ENCODE measurements at regions not wholly inside any gene's neighbourhood (a gene's known extent, or its start where the extent isn't known, plus 50 kb on each side); places are given as distances from the start of the nearest gene placed in this dataset.

DNA sequence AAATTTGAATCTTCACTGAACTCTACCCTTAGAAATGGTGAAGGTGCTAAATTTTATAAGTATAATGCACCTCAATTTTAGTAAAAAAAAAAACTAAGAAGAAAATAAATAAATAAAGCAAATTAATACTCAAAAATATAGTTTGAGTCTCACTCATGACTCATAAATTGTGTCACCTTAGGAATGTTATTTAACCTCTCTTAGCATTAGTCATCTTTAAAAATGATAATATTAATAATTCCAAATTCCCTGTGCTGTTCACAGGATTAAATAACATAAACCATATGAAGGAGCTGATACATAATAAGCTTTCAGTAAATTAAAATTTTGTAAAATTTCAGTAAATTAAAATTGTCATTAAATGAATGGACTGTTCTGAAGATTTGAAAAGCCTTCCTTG lies 339.8 kb upstream of the RGMB start:
- Histone ChIP-seq H3K36me3 (ENCODE audit: control insufficient read depth in 4 of 4, insufficient read depth in 4 of 4, low read length in 3 of 4) (no peaks in the 10 kb centered on the region), H3K9me3 (ENCODE audit: control extremely low read depth in 1 of 5, control insufficient read depth in 4 of 5, insufficient read depth in 2 of 5, low read depth in 1 of 5, low read length in 4 of 5) (peaks cover 0 to 2% (median 0%) of the 10 kb centered on the region in 5 experiments), H3K4me1 (ENCODE audit: control extremely low read depth in 1 of 4, control insufficient read depth in 4 of 4, insufficient read depth in 4 of 4, low read length in 3 of 4) (no peaks in the 10 kb centered on the region), H3K4me3 (ENCODE audit: control insufficient read depth in 1 of 7, extremely low read depth in 1 of 7, insufficient read depth in 4 of 7, low read depth in 2 of 7, low read length in 6 of 7) (no peak overlapping the region), H3K27ac (ENCODE audit: insufficient read depth in 1 of 2, low read depth in 1 of 2, low read length in 2 of 2, poor library complexity in 1 of 2, severe bottlenecking in 2 of 2) (no peak overlapping the region), H3K27me3 (replicated peaks in 2 of 5; ENCODE audit: control insufficient read depth in 4 of 5, insufficient read depth in 5 of 5, low read length in 4 of 5) (no peaks in the 10 kb centered on the region)
- ChIA-PET POLR2A (no interaction called here), CTCF (no interaction called here)
- DNase-seq, result no peak

- no peak for DNase-seq
- ChIA-PET POLR2A (no interaction called here), CTCF (no interaction called here)
- H3K4me1 ChIP-seq (ENCODE audit: control extremely low read depth in 1 of 4, control insufficient read depth in 4 of 4, insufficient read depth in 4 of 4, low read length in 3 of 4), result no peaks in the 10 kb centered on the region
- no peaks in the 10 kb centered on the region for H3K36me3 ChIP-seq (ENCODE audit: control insufficient read depth in 4 of 4, insufficient read depth in 4 of 4, low read length in 3 of 4)
- no peaks in the 10 kb centered on the region for H3K27me3 ChIP-seq (replicated peaks in 2 of 5; ENCODE audit: control insufficient read depth in 4 of 5, insufficient read depth in 5 of 5, low read length in 4 of 5)
- H3K9me3 ChIP-seq (ENCODE audit: control extremely low read depth in 1 of 5, control insufficient read depth in 4 of 5, insufficient read depth in 2 of 5, low read depth in 1 of 5, low read length in 4 of 5), result peaks cover 0 to 5% (median 1%) of the 10 kb centered on the region in 5 experiments
- H3K27ac ChIP-seq (ENCODE audit: insufficient read depth in 1 of 2, low read depth in 1 of 2, low read length in 2 of 2, poor library complexity in 1 of 2, severe bottlenecking in 2 of 2), result no peak overlapping the region
- 100% methylated on average over 3 of the region's 3 CpGs for WGBS (ENCODE audit: insufficient coverage)
- no peak overlapping the region for H3K4me3 ChIP-seq (ENCODE audit: control insufficient read depth in 1 of 7, extremely low read depth in 1 of 7, insufficient read depth in 4 of 7, low read depth in 2 of 7, low read length in 6 of 7)
These were observed 336.8 kb upstream of the RGMB start for GRCh38 chr5:98436667-98437066.

DNA sequence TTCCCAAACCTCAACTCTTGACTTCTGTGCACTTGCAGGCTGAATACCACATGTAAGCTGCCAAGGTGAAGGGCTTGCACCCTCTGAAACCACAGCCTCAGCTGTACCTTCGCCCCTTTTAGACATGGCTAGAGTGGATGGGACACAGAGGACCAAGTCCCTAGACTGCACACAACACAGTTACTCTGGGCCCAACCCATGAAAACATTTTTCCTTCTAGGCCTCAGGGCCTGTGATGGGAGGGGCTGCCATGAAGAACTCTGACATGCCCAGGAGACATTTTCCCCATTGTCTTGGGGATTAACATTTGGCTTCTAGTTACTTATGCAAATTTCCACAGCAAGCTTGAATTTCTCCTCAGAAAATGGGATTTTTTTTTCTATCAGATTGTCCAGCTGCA lies 331.0 kb upstream of the RGMB start:
- Histone ChIP-seq H3K4me3 (ENCODE audit: control insufficient read depth in 1 of 7, extremely low read depth in 1 of 7, insufficient read depth in 4 of 7, low read depth in 2 of 7, low read length in 6 of 7) (no peak overlapping the region), H3K4me1 (ENCODE audit: control extremely low read depth in 1 of 4, control insufficient read depth in 4 of 4, insufficient read depth in 4 of 4, low read length in 3 of 4) (no peaks in the 10 kb centered on the region), H3K27me3 (replicated peaks in 2 of 5; ENCODE audit: control insufficient read depth in 4 of 5, insufficient read depth in 5 of 5, low read length in 4 of 5) (no peaks in the 10 kb centered on the region), H3K36me3 (ENCODE audit: control insufficient read depth in 4 of 4, insufficient read depth in 4 of 4, low read length in 3 of 4) (no peaks in the 10 kb centered on the region), H3K9me3 (ENCODE audit: control extremely low read depth in 1 of 5, control insufficient read depth in 4 of 5, insufficient read depth in 2 of 5, low read depth in 1 of 5, low read length in 4 of 5) (peaks cover 0 to 5% (median 1%) of the 10 kb centered on the region in 5 experiments), H3K27ac (ENCODE audit: insufficient read depth in 1 of 2, low read depth in 1 of 2, low read length in 2 of 2, poor library complexity in 1 of 2, severe bottlenecking in 2 of 2) (no peak overlapping the region)
- ChIA-PET POLR2A (no interaction called here), CTCF (no interaction called here)
- DNase-seq, result no peak
- 100% methylated on average over 1 of the region's 1 CpG for WGBS (ENCODE audit: insufficient coverage)

GRCh38 chr5:98443881-98444280 lies 329.6 kb upstream of the RGMB start:
- Histone ChIP-seq H3K27me3 (replicated peaks in 2 of 5; ENCODE audit: control insufficient read depth in 4 of 5, insufficient read depth in 5 of 5, low read length in 4 of 5) (no peaks in the 10 kb centered on the region), H3K9me3 (ENCODE audit: control extremely low read depth in 1 of 5, control insufficient read depth in 4 of 5, insufficient read depth in 2 of 5, low read depth in 1 of 5, low read length in 4 of 5) (peaks cover 0 to 3% (median 1%) of the 10 kb centered on the region in 5 experiments), H3K27ac (ENCODE audit: insufficient read depth in 1 of 2, low read depth in 1 of 2, low read length in 2 of 2, poor library complexity in 1 of 2, severe bottlenecking in 2 of 2) (no peak overlapping the region), H3K4me3 (ENCODE audit: control insufficient read depth in 1 of 7, extremely low read depth in 1 of 7, insufficient read depth in 4 of 7, low read depth in 2 of 7, low read length in 6 of 7) (no peak overlapping the region), H3K36me3 (ENCODE audit: control insufficient read depth in 4 of 4, insufficient read depth in 4 of 4, low read length in 3 of 4) (no peaks in the 10 kb centered on the region), H3K4me1 (ENCODE audit: control extremely low read depth in 1 of 4, control insufficient read depth in 4 of 4, insufficient read depth in 4 of 4, low read length in 3 of 4) (no peaks in the 10 kb centered on the region)
- no CpG with 5 or more reads among the region's 1 CpG for WGBS (ENCODE audit: insufficient coverage)
- DNase-seq, result no peak
- ChIA-PET CTCF (no interaction called here), POLR2A (no interaction called here)

DNA sequence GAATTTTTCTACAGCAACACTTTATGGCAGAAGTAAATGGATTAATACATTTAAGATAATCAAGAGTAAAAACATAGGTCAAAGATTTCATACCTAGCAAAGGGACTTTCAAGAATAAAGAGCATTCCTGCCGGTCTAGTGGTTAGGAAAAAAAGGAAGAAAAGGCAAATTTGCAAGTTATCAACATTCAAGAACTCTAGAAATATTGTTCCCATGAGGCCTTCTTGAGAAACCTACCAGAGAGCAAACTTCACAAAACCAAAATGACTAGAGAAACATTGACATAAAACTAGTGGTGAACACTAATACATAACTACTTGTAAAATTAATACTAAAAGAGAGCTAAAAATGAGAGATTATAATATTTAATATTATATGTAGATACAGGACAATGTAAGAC lies 320.2 kb upstream of the RGMB start:
- no peak overlapping the region for H3K27ac ChIP-seq (ENCODE audit: insufficient read depth in 1 of 2, low read depth in 1 of 2, low read length in 2 of 2, poor library complexity in 1 of 2, severe bottlenecking in 2 of 2)
- WGBS (ENCODE audit: insufficient coverage), result 71% methylated on average over 1 of the region's 1 CpG
- H3K4me1 ChIP-seq (ENCODE audit: control extremely low read depth in 1 of 4, control insufficient read depth in 4 of 4, insufficient read depth in 4 of 4, low read length in 3 of 4), result no peaks in the 10 kb centered on the region
- H3K36me3 ChIP-seq (ENCODE audit: control insufficient read depth in 4 of 4, insufficient read depth in 4 of 4, low read length in 3 of 4), result no peaks in the 10 kb centered on the region
- H3K9me3 ChIP-seq (ENCODE audit: control extremely low read depth in 1 of 5, control insufficient read depth in 4 of 5, insufficient read depth in 2 of 5, low read depth in 1 of 5, low read length in 4 of 5), result no peaks in the 10 kb centered on the region
- ChIA-PET POLR2A (no interaction called here), CTCF (interaction anchor here (1.0 kb wide), 1 partner anchor 21 kb away, joined by 3 read pairs; no protein-coding TSS in a partner anchor)
- no peak overlapping the region for H3K4me3 ChIP-seq (ENCODE audit: control insufficient read depth in 1 of 7, extremely low read depth in 1 of 7, insufficient read depth in 4 of 7, low read depth in 2 of 7, low read length in 6 of 7)
- no peaks in the 10 kb centered on the region for H3K27me3 ChIP-seq (replicated peaks in 2 of 5; ENCODE audit: control insufficient read depth in 4 of 5, insufficient read depth in 5 of 5, low read length in 4 of 5)
- DNase-seq, result no peak

DNA sequence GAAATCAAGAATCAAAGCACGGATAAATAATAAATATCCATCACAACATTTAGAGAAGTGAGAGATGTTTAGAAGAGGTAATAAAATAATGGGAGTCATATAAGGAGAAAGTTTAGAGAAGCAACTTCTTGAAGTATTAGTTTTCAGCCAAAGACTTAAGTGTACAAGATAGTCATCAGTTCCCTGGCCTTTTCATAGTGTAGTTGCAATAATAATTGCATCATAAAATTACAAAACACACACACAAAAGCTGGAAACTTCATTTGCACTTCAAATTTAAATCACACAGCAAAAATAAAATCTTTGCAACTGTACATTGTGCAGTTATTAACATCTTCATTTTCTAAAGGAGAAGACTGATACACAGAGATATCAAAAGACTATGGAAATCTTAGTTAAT lies 319.1 kb upstream of the RGMB start:
- WGBS (ENCODE audit: insufficient coverage), result no CpG with 5 or more reads among the region's 1 CpG
- no peak for DNase-seq

DNA sequence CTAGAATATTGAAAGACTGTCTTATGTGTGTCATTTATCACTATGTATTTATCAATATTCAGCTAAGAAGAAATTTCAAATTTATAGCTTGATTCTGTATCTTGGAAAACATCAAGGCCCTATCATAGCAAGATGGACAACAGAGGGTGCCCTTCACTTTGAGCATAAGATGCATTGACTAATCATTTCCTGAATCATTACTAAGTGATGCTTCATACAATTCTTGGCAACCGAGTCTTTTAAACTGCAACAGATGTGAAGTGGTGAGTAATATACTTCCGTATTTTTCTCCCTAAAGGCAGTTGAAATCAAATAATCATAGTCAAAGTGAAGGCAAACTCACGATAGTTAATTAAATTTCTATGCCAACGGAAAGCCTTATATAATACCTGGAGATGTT lies 318.6 kb upstream of the RGMB start:
- H3K27ac ChIP-seq (ENCODE audit: insufficient read depth in 1 of 2, low read depth in 1 of 2, low read length in 2 of 2, poor library complexity in 1 of 2, severe bottlenecking in 2 of 2), result no peak overlapping the region
- H3K9me3 ChIP-seq (ENCODE audit: control extremely low read depth in 1 of 5, control insufficient read depth in 4 of 5, insufficient read depth in 2 of 5, low read depth in 1 of 5, low read length in 4 of 5), result no peaks in the 10 kb centered on the region
- H3K4me1 ChIP-seq (ENCODE audit: control extremely low read depth in 1 of 4, control insufficient read depth in 4 of 4, insufficient read depth in 4 of 4, low read length in 3 of 4), result no peaks in the 10 kb centered on the region
- CTCF ChIA-PET, result no interaction called here
- WGBS (ENCODE audit: insufficient coverage), result 94% methylated on average over 2 of the region's 4 CpGs
- POLR2A ChIA-PET, result no interaction called here
- no peak overlapping the region for H3K4me3 ChIP-seq (ENCODE audit: control insufficient read depth in 1 of 7, extremely low read depth in 1 of 7, insufficient read depth in 4 of 7, low read depth in 2 of 7, low read length in 6 of 7)
- no peaks in the 10 kb centered on the region for H3K36me3 ChIP-seq (ENCODE audit: control insufficient read depth in 4 of 4, insufficient read depth in 4 of 4, low read length in 3 of 4)
- DNase-seq, result no peak
- H3K27me3 ChIP-seq (replicated peaks in 2 of 5; ENCODE audit: control insufficient read depth in 4 of 5, insufficient read depth in 5 of 5, low read length in 4 of 5), result no peaks in the 10 kb centered on the region

More for the DNA sequence above, 319.1 kb upstream of the RGMB start:
- Histone ChIP-seq H3K4me1 (ENCODE audit: control extremely low read depth in 1 of 4, control insufficient read depth in 4 of 4, insufficient read depth in 4 of 4, low read length in 3 of 4) (no peaks in the 10 kb centered on the region), H3K36me3 (ENCODE audit: control insufficient read depth in 4 of 4, insufficient read depth in 4 of 4, low read length in 3 of 4) (no peaks in the 10 kb centered on the region), H3K9me3 (ENCODE audit: control extremely low read depth in 1 of 5, control insufficient read depth in 4 of 5, insufficient read depth in 2 of 5, low read depth in 1 of 5, low read length in 4 of 5) (no peaks in the 10 kb centered on the region), H3K27me3 (replicated peaks in 2 of 5; ENCODE audit: control insufficient read depth in 4 of 5, insufficient read depth in 5 of 5, low read length in 4 of 5) (no peaks in the 10 kb centered on the region), H3K27ac (ENCODE audit: insufficient read depth in 1 of 2, low read depth in 1 of 2, low read length in 2 of 2, poor library complexity in 1 of 2, severe bottlenecking in 2 of 2) (no peak overlapping the region), H3K4me3 (ENCODE audit: control insufficient read depth in 1 of 7, extremely low read depth in 1 of 7, insufficient read depth in 4 of 7, low read depth in 2 of 7, low read length in 6 of 7) (no peak overlapping the region)
- POLR2A ChIA-PET, result no interaction called here
- CTCF ChIA-PET, result no interaction called here

DNA sequence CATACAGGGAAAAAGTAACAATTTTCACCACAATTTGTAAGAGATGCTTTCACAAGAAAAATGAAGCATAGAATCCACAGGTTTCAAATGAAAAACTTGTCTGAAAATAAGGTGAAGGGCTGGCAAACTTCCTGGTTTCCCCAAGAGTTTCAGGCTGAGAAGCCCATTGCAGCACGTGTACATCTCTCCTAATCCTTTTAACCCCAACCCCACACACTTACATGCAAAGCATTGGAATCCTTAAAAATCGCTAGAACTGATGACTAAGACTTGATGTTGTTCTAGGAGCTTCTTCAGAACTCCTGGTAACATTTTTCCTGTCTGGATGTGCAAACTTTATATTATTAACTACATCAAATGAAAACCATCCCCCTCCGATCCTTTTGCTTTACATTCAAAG lies 317.8 kb upstream of the RGMB start:
- DNase-seq, result no peak
- H3K4me3 ChIP-seq (ENCODE audit: control insufficient read depth in 1 of 7, extremely low read depth in 1 of 7, insufficient read depth in 4 of 7, low read depth in 2 of 7, low read length in 6 of 7), result no peak overlapping the region
- ChIA-PET CTCF (no interaction called here), POLR2A (no interaction called here)
- H3K9me3 ChIP-seq (ENCODE audit: control extremely low read depth in 1 of 5, control insufficient read depth in 4 of 5, insufficient read depth in 2 of 5, low read depth in 1 of 5, low read length in 4 of 5), result no peaks in the 10 kb centered on the region
- H3K4me1 ChIP-seq (ENCODE audit: control extremely low read depth in 1 of 4, control insufficient read depth in 4 of 4, insufficient read depth in 4 of 4, low read length in 3 of 4), result no peaks in the 10 kb centered on the region
- WGBS (ENCODE audit: insufficient coverage), result no CpG with 5 or more reads among the region's 3 CpGs
- no peaks in the 10 kb centered on the region for H3K27me3 ChIP-seq (replicated peaks in 2 of 5; ENCODE audit: control insufficient read depth in 4 of 5, insufficient read depth in 5 of 5, low read length in 4 of 5)
- H3K36me3 ChIP-seq (ENCODE audit: control insufficient read depth in 4 of 4, insufficient read depth in 4 of 4, low read length in 3 of 4), result no peaks in the 10 kb centered on the region
- H3K27ac ChIP-seq (ENCODE audit: insufficient read depth in 1 of 2, low read depth in 1 of 2, low read length in 2 of 2, poor library complexity in 1 of 2, severe bottlenecking in 2 of 2), result no peak overlapping the region

All from common myeloid progenitor, CD34-positive (primary cell).